Activated CD4-positive, alpha-beta T cell treated with anti-CD3 and anti-CD28 coated beads, Interleukin-2, amount 10 ng/mL, durations not matched to agents 24 days and 14 days (primary cell): ENCODE measurements at regions not wholly inside any gene's neighbourhood (a gene's known extent, or its start where the extent isn't known, plus 50 kb on each side); places are given as distances from the start of the nearest gene placed in this dataset.
"Not testable (repeated sequence)": the region's sequence is repeated elsewhere in the genome, so short reads cannot be mapped to it uniquely, and the experiment has no call there.

Source experiments
- DNase-seq: peaks from one replicate; pipeline ENCODE4 v3.0.0; 2022
- H3K27ac Mint-ChIP-seq: one replicate; pipeline ENCODE4 v1.8.0; 2022; ENCODE audit warnings: mild to moderate bottlenecking, mixed read lengths
- H3K27me3 Mint-ChIP-seq: one replicate; pipeline ENCODE4 v1.8.0; 2022; ENCODE audit warnings: mixed read lengths
- H3K36me3 Mint-ChIP-seq: one replicate; pipeline ENCODE4 v1.8.0; 2022; ENCODE audit warnings: low read depth, mild to moderate bottlenecking, mixed read lengths
- H3K4me1 Mint-ChIP-seq: one replicate; pipeline ENCODE4 v1.8.0; 2021; ENCODE audit warnings: mixed read lengths
- H3K4me3 Mint-ChIP-seq: one replicate; pipeline ENCODE4 v1.8.0; 2022; ENCODE audit warnings: mild to moderate bottlenecking, moderate library complexity, mixed read lengths
- H3K9me3 Mint-ChIP-seq: one replicate; pipeline ENCODE4 v1.8.0; 2021; ENCODE audit warnings: mixed read lengths
- intact Hi-C: fragments of 100-400 bp; cut with micrococcal nuclease; formaldehyde crosslinking; loops from one replicate; pipeline ENCODE4 v1.15.1; 2023

DNA sequence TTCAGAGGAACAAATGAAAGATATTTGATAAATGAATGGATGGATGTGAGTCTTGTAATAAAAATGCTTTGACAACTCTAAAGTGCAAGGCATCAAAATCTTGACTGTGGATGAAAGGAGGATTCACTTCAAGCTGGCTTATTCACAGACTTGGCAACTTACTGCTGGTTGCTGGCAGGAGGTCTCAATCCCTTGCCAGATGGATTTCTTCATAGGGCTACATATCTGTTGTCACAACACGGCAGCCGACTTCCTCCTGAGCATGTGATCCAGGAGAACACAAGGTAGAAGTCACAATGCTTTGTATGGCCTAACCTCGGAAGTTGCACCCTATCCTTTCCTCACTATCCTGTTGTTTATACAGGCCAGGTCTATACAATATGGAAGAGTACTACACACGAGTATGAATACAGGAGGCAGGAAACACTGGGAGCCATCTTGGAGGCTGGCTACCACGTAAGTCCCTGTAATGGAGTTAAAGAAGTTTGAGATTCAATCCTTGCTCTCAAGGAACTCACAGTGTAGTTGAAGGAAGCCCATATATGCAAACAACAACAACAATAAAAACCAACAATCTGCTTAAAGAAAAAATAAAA, 97.9 kb downstream of the ID4 start:
- Mint-ChIP-seq H3K4me1 (no peaks in the 10 kb centered on the region), H3K27me3 (no peaks in the 10 kb centered on the region), H3K36me3 (no peaks in the 10 kb centered on the region), H3K9me3 (no peaks in the 10 kb centered on the region), H3K27ac (no peak overlapping the region), H3K4me3 (no peak overlapping the region)
- intact Hi-C loops, result no loop called here
- DNase-seq, result no peak

DNA sequence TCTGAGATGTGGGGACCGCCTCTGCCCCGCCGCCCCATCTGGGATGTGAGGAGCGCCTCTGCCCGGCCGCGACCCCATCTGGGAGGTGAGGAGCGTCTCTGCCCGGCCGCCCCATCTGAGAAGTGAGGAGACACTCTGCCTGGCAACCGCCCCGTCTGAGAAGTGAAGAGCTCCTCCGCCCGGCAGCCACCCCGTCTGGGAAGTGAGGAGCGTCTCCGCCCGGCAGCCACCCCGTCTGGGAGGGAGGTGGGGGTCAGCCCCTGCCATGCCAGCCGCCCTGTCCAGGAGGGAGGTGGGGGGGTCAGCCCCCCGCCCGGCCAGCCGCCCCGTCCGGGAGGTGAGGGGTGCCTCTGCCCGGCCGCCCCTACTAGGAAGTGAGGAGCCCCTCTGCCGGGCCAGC, 102.2 kb downstream of the ID4 start:
- DNase-seq, H3K9me3 Mint-ChIP-seq, intact Hi-C loops, H3K36me3 Mint-ChIP-seq, H3K27me3 Mint-ChIP-seq, H3K27ac Mint-ChIP-seq, H3K4me3 Mint-ChIP-seq, H3K4me1 Mint-ChIP-seq: not testable (repeated sequence)

DNA sequence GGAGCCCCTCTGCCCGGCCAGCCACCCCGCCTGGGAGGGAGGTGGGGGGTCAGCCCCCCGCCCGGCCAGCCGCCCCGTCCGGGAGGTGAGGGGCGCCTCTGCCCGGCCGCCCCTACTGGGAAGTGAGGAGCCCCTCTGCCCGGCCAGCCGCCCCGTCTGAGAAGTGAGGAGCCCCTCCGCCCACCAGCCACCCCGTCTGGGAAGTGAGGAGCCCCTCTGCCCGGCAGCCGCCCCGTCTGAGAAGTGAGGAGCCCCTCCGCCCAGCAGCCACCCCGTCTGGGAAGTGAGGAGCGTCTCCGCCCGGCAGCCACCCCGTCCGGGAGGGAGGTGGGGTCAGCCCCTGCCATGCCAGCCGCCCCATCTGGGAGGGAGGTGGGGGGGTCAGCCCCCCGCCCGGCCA, 102.8 kb downstream of the ID4 start:
- DNase-seq, H3K27me3 Mint-ChIP-seq, H3K4me3 Mint-ChIP-seq, intact Hi-C loops, H3K4me1 Mint-ChIP-seq, H3K27ac Mint-ChIP-seq, H3K36me3 Mint-ChIP-seq, H3K9me3 Mint-ChIP-seq: not testable (repeated sequence)

- Mint-ChIP-seq H3K27me3 (no peaks in the 10 kb centered on the region), H3K27ac (no peak overlapping the region), H3K4me3 (no peak overlapping the region), H3K9me3 (no peaks in the 10 kb centered on the region), H3K36me3 (no peaks in the 10 kb centered on the region), H3K4me1 (no peaks in the 10 kb centered on the region)
- DNase-seq, result no peak
- intact Hi-C loops, result no loop called here
Observed at GRCh38 chr6:19943042-19943441, 105.9 kb downstream of the ID4 start.

GRCh38 chr6:19945843-19946358, 108.7 kb downstream of the ID4 start:
- no peaks in the 10 kb centered on the region for H3K27me3 Mint-ChIP-seq
- H3K4me1 Mint-ChIP-seq, result no peaks in the 10 kb centered on the region
- no peak overlapping the region for H3K4me3 Mint-ChIP-seq
- intact Hi-C loops, result no loop called here
- no peak overlapping the region for H3K27ac Mint-ChIP-seq
- no peaks in the 10 kb centered on the region for H3K36me3 Mint-ChIP-seq
- H3K9me3 Mint-ChIP-seq, result no peaks in the 10 kb centered on the region
- no peak for DNase-seq

DNA sequence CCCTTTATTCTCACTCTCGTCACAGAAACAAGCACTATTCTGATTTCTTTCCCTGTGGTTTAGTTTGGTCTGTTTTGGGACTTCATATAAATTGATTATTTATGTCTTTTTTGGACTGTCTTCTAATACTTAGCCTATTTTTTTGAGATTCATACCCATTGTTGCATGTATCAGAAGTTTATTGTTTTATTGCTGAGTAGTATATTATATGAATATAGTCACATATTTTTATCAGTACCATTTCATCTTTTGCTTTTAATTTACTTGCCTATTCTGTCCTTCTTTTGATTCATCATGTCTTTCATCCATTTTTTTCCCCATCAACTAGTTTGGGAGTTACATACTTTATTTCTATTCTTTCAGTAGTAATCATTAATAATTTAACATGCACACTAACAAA, 112.0 kb downstream of the ID4 start:
- Mint-ChIP-seq H3K36me3 (no peaks in the 10 kb centered on the region), H3K27ac (no peak overlapping the region), H3K4me1 (no peaks in the 10 kb centered on the region), H3K9me3 (no peaks in the 10 kb centered on the region), H3K27me3 (no peaks in the 10 kb centered on the region), H3K4me3 (no peak overlapping the region)
- no peak for DNase-seq
- intact Hi-C loops, result no loop called here

DNA sequence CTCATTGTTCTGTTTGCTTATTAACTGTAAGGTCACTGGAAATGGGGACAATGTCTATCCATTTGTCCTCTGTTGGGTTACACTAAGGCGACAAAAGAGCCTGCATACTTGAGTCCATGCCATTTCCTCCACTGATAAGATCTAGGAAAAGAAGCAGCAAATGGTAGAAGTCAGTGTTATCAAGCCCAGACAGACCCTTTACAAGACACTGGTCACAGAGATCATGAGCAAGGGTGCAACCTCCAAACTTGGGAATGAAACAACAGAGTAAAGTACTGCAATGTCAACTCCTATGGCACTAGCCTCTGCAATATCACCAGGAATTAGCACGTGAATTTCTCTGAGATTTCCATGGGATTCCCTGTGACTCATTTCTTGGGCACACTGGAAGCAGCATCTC, 126.9 kb downstream of the ID4 start:
- Mint-ChIP-seq H3K27me3 (no peaks in the 10 kb centered on the region), H3K36me3 (no peaks in the 10 kb centered on the region), H3K4me3 (no peak overlapping the region), H3K9me3 (no peaks in the 10 kb centered on the region), H3K27ac (no peak overlapping the region), H3K4me1 (no peaks in the 10 kb centered on the region)
- DNase-seq, result no peak
- intact Hi-C loops, result no loop called here

DNA sequence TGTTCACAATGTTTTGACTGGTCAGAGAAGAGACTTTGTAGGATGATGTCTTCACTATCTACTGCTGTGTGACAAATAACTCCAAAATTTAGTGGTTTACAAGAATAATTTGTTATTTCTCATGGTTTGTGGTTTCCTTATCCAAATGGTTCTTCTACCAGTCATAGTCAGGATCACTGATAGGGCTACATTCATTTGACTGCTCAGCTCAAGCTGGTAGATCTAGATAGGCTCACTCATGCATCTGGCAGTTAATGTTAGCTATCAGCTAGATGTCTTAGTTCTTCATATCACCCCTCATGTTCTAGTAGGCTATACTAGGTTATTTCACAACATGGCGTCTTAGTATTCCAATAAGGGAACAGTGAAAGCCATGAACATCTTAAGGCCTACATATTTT, 131.0 kb downstream of the ID4 start:
- Mint-ChIP-seq H3K27ac (no peak overlapping the region), H3K4me3 (no peak overlapping the region), H3K36me3 (no peaks in the 10 kb centered on the region), H3K9me3 (no peaks in the 10 kb centered on the region), H3K4me1 (no peaks in the 10 kb centered on the region), H3K27me3 (no peaks in the 10 kb centered on the region)
- no peak for DNase-seq
- intact Hi-C loops, result no loop called here

- Mint-ChIP-seq H3K4me3 (no peak overlapping the region), H3K4me1 (no peaks in the 10 kb centered on the region), H3K9me3 (no peaks in the 10 kb centered on the region), H3K36me3 (no peaks in the 10 kb centered on the region), H3K27ac (no peak overlapping the region), H3K27me3 (no peaks in the 10 kb centered on the region)
- peak; percentile 22 for DNase-seq
- intact Hi-C loops, result no loop called here
Observed at GRCh38 chr6:19972221-19972620, 135.1 kb downstream of the ID4 start.

DNA sequence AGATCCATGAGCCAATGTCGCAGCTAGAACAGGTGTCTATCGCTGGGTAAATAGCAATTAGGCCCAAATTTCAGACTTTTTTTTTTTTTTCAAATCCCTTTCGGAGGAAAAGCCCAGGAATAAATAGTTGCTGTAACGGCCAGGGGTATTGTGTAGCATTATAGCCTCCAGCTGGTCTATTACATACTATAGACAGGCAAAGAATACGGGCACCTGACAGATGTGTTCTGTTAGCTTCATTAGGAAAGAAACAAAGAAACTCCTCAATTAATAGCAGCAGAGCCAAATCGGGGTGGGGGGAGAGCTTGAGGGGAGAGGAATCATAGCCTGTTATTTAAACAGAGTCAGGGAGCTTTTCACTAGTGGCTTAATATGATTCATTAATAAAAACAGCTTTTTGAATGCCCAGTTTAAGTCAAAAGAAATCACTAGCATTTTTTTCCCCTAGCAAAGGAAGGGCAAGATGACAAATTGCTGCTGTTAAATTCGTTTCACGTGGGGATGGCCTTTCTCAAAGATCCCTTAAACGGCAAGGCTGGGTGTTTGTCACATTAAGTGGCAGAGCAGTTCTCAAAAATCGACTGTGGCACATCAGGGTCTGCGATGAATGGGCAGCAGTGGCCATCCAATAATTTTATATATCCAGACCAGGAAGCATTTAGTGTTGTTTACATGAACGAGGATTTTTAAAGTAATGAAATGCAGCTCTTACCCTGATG, 139.4 kb downstream of the ID4 start:
- intact Hi-C loops, result no loop called here
- no peak overlapping the region for H3K27ac Mint-ChIP-seq
- no peaks in the 10 kb centered on the region for H3K4me1 Mint-ChIP-seq
- H3K4me3 Mint-ChIP-seq, result no peak overlapping the region
- no peaks in the 10 kb centered on the region for H3K36me3 Mint-ChIP-seq
- H3K27me3 Mint-ChIP-seq, result no peaks in the 10 kb centered on the region
- DNase-seq, result no peak
- H3K9me3 Mint-ChIP-seq, result no peaks in the 10 kb centered on the region

GRCh38 chr6:19979059-19979458, 141.9 kb downstream of the ID4 start:
- no peak overlapping the region for H3K4me3 Mint-ChIP-seq
- H3K36me3 Mint-ChIP-seq, result no peaks in the 10 kb centered on the region
- H3K27me3 Mint-ChIP-seq, result no peaks in the 10 kb centered on the region
- no peaks in the 10 kb centered on the region for H3K4me1 Mint-ChIP-seq
- no peak for DNase-seq
- intact Hi-C loops, result no loop called here
- no peak overlapping the region for H3K27ac Mint-ChIP-seq
- no peaks in the 10 kb centered on the region for H3K9me3 Mint-ChIP-seq

DNA sequence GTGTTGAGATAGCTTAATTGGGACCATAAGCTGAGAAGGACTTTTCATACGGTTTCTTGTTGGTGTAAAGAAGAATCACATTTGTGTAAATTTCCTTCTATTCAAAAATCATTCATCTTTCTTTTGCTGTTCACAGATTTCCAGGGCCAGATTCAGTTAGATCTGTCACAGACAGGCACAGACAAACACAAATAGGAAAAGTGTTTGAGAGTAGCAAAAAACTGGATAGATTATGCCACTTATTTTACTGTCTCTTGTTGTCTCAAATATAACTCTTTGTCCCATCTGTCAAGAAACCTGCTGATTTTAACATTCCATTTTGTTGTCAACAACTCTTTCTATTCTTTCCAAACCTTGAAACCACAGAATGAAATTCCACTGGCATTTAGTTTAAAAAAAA, 142.8 kb downstream of the ID4 start:
- DNase-seq, result no peak
- Mint-ChIP-seq H3K36me3 (no peaks in the 10 kb centered on the region), H3K27ac (no peak overlapping the region), H3K27me3 (no peaks in the 10 kb centered on the region), H3K9me3 (no peaks in the 10 kb centered on the region), H3K4me3 (no peak overlapping the region), H3K4me1 (no peaks in the 10 kb centered on the region)
- intact Hi-C loops, result no loop called here

DNA sequence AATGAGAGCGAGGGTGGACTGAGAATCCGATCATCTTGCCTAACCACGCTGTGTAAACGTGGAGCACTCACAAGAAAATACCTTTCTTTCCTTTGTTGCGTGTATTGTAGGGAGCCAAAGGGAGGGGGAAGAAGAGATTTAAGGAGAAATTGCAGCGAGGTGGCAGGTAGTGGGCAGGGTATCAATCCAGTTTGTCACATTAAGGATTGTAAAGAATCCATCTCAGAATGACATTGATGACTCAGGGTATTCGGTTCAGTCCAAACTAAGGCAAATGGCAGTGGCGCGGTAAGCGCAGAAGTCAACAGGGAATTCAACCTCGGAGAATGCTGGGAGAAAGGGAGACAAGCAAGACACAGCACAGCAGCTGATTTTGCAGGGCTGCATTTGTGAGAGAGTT, 146.2 kb downstream of the ID4 start:
- H3K9me3 Mint-ChIP-seq, result no peaks in the 10 kb centered on the region
- no peak overlapping the region for H3K27ac Mint-ChIP-seq
- DNase-seq, result no peak
- intact Hi-C loops, result no loop called here
- no peak overlapping the region for H3K4me3 Mint-ChIP-seq
- H3K4me1 Mint-ChIP-seq, result no peaks in the 10 kb centered on the region
- H3K27me3 Mint-ChIP-seq, result no peaks in the 10 kb centered on the region
- H3K36me3 Mint-ChIP-seq, result no peaks in the 10 kb centered on the region

DNA sequence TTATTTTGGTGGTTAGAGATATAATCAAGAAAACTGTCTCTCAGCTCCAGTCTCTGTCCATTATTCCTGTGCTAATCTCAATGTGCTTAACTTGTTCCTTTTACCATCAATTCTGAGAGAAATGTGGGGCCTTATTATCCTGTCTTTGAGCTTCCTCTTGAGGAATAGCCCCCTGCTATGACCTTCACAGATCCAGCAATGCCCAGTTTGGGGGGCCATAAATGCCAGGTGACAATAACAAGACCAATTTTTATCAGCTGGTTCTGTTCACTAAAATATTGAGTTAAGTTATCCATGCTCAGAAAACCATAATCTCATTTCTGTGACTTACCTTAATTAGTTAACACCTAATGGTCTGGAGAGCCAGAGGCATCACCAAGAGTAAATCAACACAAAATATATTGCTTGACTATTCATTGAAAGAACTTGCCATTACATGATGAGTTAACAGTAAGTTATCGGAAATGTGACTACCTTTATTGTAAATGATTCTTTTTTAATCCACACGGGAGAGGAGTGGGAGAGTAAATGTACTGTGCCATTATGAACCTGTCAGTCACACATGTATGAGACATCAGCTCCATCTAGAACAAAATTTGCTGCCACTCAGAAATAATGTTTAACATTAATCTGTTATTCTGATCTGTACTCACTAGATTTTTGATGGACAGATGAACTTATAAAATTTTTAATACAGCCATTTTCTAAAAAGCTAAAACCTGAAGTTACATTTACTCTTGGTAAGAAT, 149.7 kb downstream of the ID4 start:
- Mint-ChIP-seq H3K4me1 (no peaks in the 10 kb centered on the region), H3K27ac (no peak overlapping the region), H3K9me3 (no peaks in the 10 kb centered on the region), H3K4me3 (no peak overlapping the region), H3K27me3 (peaks cover 3% of the 10 kb centered on the region), H3K36me3 (no peaks in the 10 kb centered on the region)
- intact Hi-C loops, result no loop called here
- DNase-seq, result no peak
